Panc1 (cell line): ENCODE measurements at regions not wholly inside any gene's neighbourhood (a gene's known extent, or its start where the extent isn't known, plus 50 kb on each side); places are given as distances from the start of the nearest gene placed in this dataset.

Source experiments
- ATAC-seq: fragments of 200-7000 bp; cut with Tn5 transposase; 2 replicates; pipeline ENCODE4 v1.9.1; 2020; ENCODE audit warnings: mild to moderate bottlenecking, moderate library complexity
- BruUV-seq: library from RNA; stranded (reverse); fragments of 400-500 nt; replicated peaks from 2 replicates; lab custom pipeline; 2021; lab: Mats Ljungman, UMichigan
- CTCF ChIA-PET: fragments of 300-600 bp; sonication (Branson Sonifier 250); formaldehyde crosslinking; loops from one replicate; lab custom pipeline; 2022; ENCODE audit warnings: antibody characterized with exemption; lab: Charles Lee
- POLR2A ChIA-PET: fragments of 300-600 bp; sonication (Branson Sonifier 250); formaldehyde crosslinking; loops from one replicate; lab custom pipeline; 2022; ENCODE audit warnings: antibody characterized with exemption; lab: Charles Lee
- DNase-seq: peaks from one replicate; pipeline ENCODE4 v3.0.0-alpha.2; 2010; ENCODE audit warnings: low read depth, low spot score
- H3K27ac ChIP-seq: 2 replicates; pipeline ENCODE4 v1.5.1; 2011; ENCODE audit warnings: mild to moderate bottlenecking, low read length, inconsistent platforms
- H3K27me3 ChIP-seq: fragments of 200-500 bp; sonication (Bioruptor generic); 2 replicates; pipeline ENCODE4 v1.6.0; 2014; ENCODE audit warnings: low read length, inconsistent platforms; ENCODE audit not compliant: control insufficient read depth, insufficient read depth
- H3K36me3 ChIP-seq: fragments of 200-500 bp; sonication (Bioruptor generic); 2 replicates; pipeline ENCODE4 v1.5.1; 2014; ENCODE audit warnings: inconsistent platforms, mild to moderate bottlenecking, low read length, moderate library complexity; ENCODE audit not compliant: control insufficient read depth, insufficient read depth
- H3K4me1 ChIP-seq: 2 replicates; pipeline ENCODE4 v1.5.1; 2011; ENCODE audit warnings: inconsistent platforms, mild to moderate bottlenecking, low read length, moderate library complexity; ENCODE audit not compliant: control insufficient read depth, insufficient read depth
- H3K4me3 ChIP-seq, 2 experiments: 2 replicates each; pipeline ENCODE4 v1.5.1; 2011 to 2012; ENCODE audit warnings: low read depth in 2 of 2, low read length in 2 of 2, mild to moderate bottlenecking in 2 of 2, inconsistent platforms in 1 of 2, moderate library complexity in 1 of 2
- H3K9me3 ChIP-seq: fragments of 200-500 bp; sonication (Bioruptor generic); 2 replicates; pipeline ENCODE4 v1.5.1; 2014; ENCODE audit warnings: low read depth, mild to moderate bottlenecking, inconsistent platforms, low read length, moderate library complexity; ENCODE audit not compliant: control insufficient read depth, insufficient read depth
- CTCF ChIP-seq: fragments of 450-650 bp; IDR thresholded peaks from 2 replicates; pipeline ENCODE4 v1.5.1; 2017; ENCODE audit warnings: mild to moderate bottlenecking
- POLR2AphosphoS5 ChIP-seq: IDR thresholded peaks from 2 replicates; pipeline ENCODE4 v1.6.1; 2012; ENCODE audit warnings: mild to moderate bottlenecking, low read depth, low read length, moderate library complexity
- SIN3A ChIP-seq: IDR thresholded peaks from 2 replicates; pipeline ENCODE4 v1.6.1; 2012; ENCODE audit warnings: low read depth, mild to moderate bottlenecking, low read length, moderate library complexity, borderline replicate concordance; ENCODE audit not compliant: insufficient read depth
- TCF7L2 ChIP-seq: IDR thresholded peaks from 2 replicates; pipeline ENCODE4 v1.6.1; 2011; ENCODE audit warnings: mild to moderate bottlenecking, low read depth, low read length, inconsistent platforms
- in situ Hi-C: cut with HindIII; loops from 2 replicates; pipeline ENCODE4 v1.10.0; 2016; ENCODE audit warnings: low sequenced_read_pairs, low pct_unique_long_range_greater_than_20kb
- intact Hi-C: fragments of 100-400 bp; cut with micrococcal nuclease; formaldehyde crosslinking; loops from one replicate; pipeline ENCODE4 v1.10.0; 2022; ENCODE audit not compliant: unreplicated experiment
- TF ChIP-seq, protein P1 (sequence below), 2 experiments: IDR thresholded peaks; 2 replicates each; pipeline ENCODE4 v1.6.1; 2011 to 2012; ENCODE audit warnings: low read depth in 2 of 2, control low read depth in 1 of 2, low read length in 1 of 2, mild to moderate bottlenecking in 1 of 2, moderate library complexity in 1 of 2; ENCODE audit not compliant: insufficient read depth in 1 of 2

DNA sequence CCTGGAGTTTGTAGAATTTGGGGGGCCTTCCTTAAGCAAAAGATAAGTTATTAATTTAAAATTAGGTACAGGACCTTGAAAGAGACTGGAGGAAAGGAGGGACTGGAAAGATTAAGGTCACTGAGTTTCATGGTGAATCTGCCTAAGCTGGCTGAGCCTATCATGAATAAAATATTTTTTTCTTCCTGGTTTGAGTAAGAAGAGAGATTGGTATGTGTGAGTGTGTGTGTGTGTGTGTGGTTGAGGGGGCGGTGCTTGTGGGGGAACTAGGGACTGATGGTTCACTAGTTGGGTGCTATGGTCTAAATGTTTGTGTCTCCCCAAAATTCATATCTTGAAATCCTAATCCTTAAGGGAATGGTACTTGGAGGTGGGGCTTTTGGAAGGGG is 142.5 kb upstream of the PRKCQ start:
- ATAC-seq (no peak), DNase-seq (no peak)
- CTCF ChIA-PET: no interaction called here
- intact Hi-C loops: no loop called here
- BruUV-seq: no TSS peak
- Histone ChIP-seq H3K27me3 (no peaks in the 10 kb centered on the region), H3K27ac (no peak overlapping the region), H3K4me3 (no peak overlapping the region), H3K9me3 (no peaks in the 10 kb centered on the region), H3K4me1 (no peaks in the 10 kb centered on the region), H3K36me3 (no peaks in the 10 kb centered on the region)
- POLR2A ChIA-PET: no interaction called here
- TF ChIP-seq CTCF (no peak), SIN3A (no peak), POLR2AphosphoS5 (no peak), TCF7L2 (no peak)
- TF ChIP-seq, protein P1, sequence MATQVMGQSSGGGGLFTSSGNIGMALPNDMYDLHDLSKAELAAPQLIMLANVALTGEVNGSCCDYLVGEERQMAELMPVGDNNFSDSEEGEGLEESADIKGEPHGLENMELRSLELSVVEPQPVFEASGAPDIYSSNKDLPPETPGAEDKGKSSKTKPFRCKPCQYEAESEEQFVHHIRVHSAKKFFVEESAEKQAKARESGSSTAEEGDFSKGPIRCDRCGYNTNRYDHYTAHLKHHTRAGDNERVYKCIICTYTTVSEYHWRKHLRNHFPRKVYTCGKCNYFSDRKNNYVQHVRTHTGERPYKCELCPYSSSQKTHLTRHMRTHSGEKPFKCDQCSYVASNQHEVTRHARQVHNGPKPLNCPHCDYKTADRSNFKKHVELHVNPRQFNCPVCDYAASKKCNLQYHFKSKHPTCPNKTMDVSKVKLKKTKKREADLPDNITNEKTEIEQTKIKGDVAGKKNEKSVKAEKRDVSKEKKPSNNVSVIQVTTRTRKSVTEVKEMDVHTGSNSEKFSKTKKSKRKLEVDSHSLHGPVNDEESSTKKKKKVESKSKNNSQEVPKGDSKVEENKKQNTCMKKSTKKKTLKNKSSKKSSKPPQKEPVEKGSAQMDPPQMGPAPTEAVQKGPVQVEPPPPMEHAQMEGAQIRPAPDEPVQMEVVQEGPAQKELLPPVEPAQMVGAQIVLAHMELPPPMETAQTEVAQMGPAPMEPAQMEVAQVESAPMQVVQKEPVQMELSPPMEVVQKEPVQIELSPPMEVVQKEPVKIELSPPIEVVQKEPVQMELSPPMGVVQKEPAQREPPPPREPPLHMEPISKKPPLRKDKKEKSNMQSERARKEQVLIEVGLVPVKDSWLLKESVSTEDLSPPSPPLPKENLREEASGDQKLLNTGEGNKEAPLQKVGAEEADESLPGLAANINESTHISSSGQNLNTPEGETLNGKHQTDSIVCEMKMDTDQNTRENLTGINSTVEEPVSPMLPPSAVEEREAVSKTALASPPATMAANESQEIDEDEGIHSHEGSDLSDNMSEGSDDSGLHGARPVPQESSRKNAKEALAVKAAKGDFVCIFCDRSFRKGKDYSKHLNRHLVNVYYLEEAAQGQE (IDR thresholded peaks at IDR 0.05; ENCODE audit: insufficient read depth in 1 of 2, low read depth in 2 of 2, low read length in 1 of 2): no peak
- in situ Hi-C loops: no loop called here

DNA sequence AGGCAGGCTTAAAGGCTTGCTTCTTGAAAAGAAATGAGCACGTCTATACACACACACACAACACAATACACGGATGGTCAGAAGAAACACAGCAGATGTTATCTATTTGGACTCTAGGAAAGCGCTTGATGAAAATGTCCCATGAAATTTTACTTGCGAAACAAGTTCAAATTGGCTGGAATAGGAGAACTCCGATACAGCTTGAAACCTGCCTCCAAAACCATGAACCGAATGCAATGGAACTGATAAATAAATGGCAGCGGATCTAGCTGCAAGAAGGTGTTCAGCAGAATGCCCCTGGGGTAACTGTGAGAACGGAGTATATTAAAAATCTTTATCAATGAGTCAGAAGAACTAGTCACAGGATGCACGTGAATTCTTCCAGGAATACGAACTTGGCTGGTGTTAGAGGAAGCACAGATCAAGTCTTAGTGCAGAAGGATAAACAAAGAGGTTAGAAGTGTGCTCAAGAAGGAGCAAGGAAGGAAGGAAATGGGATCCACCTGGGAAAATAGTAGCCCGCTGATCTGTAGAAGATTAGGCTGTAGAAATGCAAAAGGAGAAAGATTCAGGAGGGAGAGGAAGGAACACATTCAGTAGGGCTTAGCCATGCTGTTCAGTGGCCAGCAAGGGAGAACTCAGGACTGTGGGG is 142.0 kb upstream of the PRKCQ start:
- Histone ChIP-seq H3K9me3 (no peaks in the 10 kb centered on the region), H3K27ac (no peak overlapping the region), H3K27me3 (no peaks in the 10 kb centered on the region), H3K4me3 (no peak overlapping the region), H3K4me1 (no peaks in the 10 kb centered on the region), H3K36me3 (no peaks in the 10 kb centered on the region)
- no TSS peak for BruUV-seq
- DNase-seq (peak; percentile 2), ATAC-seq (no peak)
- TF ChIP-seq POLR2AphosphoS5 (no peak), SIN3A (no peak), TCF7L2 (no peak), CTCF (no peak)
- TF ChIP-seq, protein P1 (IDR thresholded peaks at IDR 0.05; ENCODE audit: insufficient read depth in 1 of 2, low read depth in 2 of 2, low read length in 1 of 2): no peak
- in situ Hi-C loops: no loop called here
- intact Hi-C loops: no loop called here
- CTCF ChIA-PET: no interaction called here
- POLR2A ChIA-PET: no interaction called here
